ENCODE measurements at regions not wholly inside any gene's neighbourhood (a gene's known extent, or its start where the extent isn't known, plus 50 kb on each side); places are given as distances from the start of the nearest gene placed in this dataset.
"Not testable (repeated sequence)": the region's sequence is repeated elsewhere in the genome, so short reads cannot be mapped to it uniquely, and the experiment has no call there.

- H3K4me1 ChIP-seq (ENCODE audit: insufficient read depth, low read length); H3K9ac ChIP-seq (ENCODE audit: low read depth, low read length); H3K36me3 ChIP-seq (ENCODE audit: insufficient read depth, low read length); H3K9me3 ChIP-seq (ENCODE audit: control insufficient read depth, insufficient read depth, low read length): not testable (repeated sequence)
These were observed 96.6 kb downstream of the IRX5 start for GRCh38 chr16:55027260-55027659.

- Histone ChIP-seq H3K36me3 (ENCODE audit: insufficient read depth, low read length) (no peaks in the 10 kb centered on the region), H3K9me3 (ENCODE audit: control insufficient read depth, insufficient read depth, low read length) (no peaks in the 10 kb centered on the region), H3K4me1 (ENCODE audit: insufficient read depth, low read length) (no peaks in the 10 kb centered on the region), H3K9ac (ENCODE audit: low read depth, low read length) (no peak overlapping the region)
These were observed 98.8 kb downstream of the IRX5 start for GRCh38 chr16:55029509-55029908.

GRCh38 chr16:55030944-55031343, 100.3 kb downstream of the IRX5 start:
- Histone ChIP-seq H3K36me3 (ENCODE audit: insufficient read depth, low read length) (no peaks in the 10 kb centered on the region), H3K9me3 (ENCODE audit: control insufficient read depth, insufficient read depth, low read length) (no peaks in the 10 kb centered on the region), H3K9ac (ENCODE audit: low read depth, low read length) (no peak overlapping the region), H3K4me1 (ENCODE audit: insufficient read depth, low read length) (no peaks in the 10 kb centered on the region)

- no peaks in the 10 kb centered on the region for H3K9me3 ChIP-seq (ENCODE audit: control insufficient read depth, insufficient read depth, low read length)
- H3K9ac ChIP-seq (ENCODE audit: low read depth, low read length), result no peak overlapping the region
- no peaks in the 10 kb centered on the region for H3K4me1 ChIP-seq (ENCODE audit: insufficient read depth, low read length)
- no peaks in the 10 kb centered on the region for H3K36me3 ChIP-seq (ENCODE audit: insufficient read depth, low read length)
These were observed 100.8 kb downstream of the IRX5 start for GRCh38 chr16:55031481-55031880.

GRCh38 chr16:55033225-55034156, 102.8 kb downstream of the IRX5 start:
- Histone ChIP-seq H3K4me1 (ENCODE audit: insufficient read depth, low read length) (no peaks in the 10 kb centered on the region), H3K9ac (ENCODE audit: low read depth, low read length) (no peak overlapping the region), H3K9me3 (ENCODE audit: control insufficient read depth, insufficient read depth, low read length) (no peaks in the 10 kb centered on the region), H3K36me3 (ENCODE audit: insufficient read depth, low read length) (no peaks in the 10 kb centered on the region)

- no peaks in the 10 kb centered on the region; the same call in 1 of the 2 replicates for H3K4me1 ChIP-seq (ENCODE audit: insufficient read depth, low read length)
- no peak overlapping the region for H3K9ac ChIP-seq (ENCODE audit: low read depth, low read length)
- no peaks in the 10 kb centered on the region for H3K36me3 ChIP-seq (ENCODE audit: insufficient read depth, low read length)
- H3K9me3 ChIP-seq (ENCODE audit: control insufficient read depth, insufficient read depth, low read length), result no peaks in the 10 kb centered on the region
These were observed 104.4 kb downstream of the IRX5 start for GRCh38 chr16:55035029-55035428.

GRCh38 chr16:55035956-55036355, 105.3 kb downstream of the IRX5 start:
- H3K9me3 ChIP-seq (ENCODE audit: control insufficient read depth, insufficient read depth, low read length), result no peaks in the 10 kb centered on the region
- no peak overlapping the region for H3K9ac ChIP-seq (ENCODE audit: low read depth, low read length)
- H3K36me3 ChIP-seq (ENCODE audit: insufficient read depth, low read length), result no peaks in the 10 kb centered on the region
- no peaks in the 10 kb centered on the region; the same call in 1 of the 2 replicates for H3K4me1 ChIP-seq (ENCODE audit: insufficient read depth, low read length)

- Histone ChIP-seq H3K36me3 (ENCODE audit: insufficient read depth, low read length) (no peaks in the 10 kb centered on the region), H3K9ac (ENCODE audit: low read depth, low read length) (no peak overlapping the region), H3K9me3 (ENCODE audit: control insufficient read depth, insufficient read depth, low read length) (no peaks in the 10 kb centered on the region), H3K4me1 (ENCODE audit: insufficient read depth, low read length) (no peaks in the 10 kb centered on the region; the same call in 1 of the 2 replicates)
These were observed 105.7 kb downstream of the IRX5 start for GRCh38 chr16:55036371-55036821.

GRCh38 chr16:55037046-55037445, 106.4 kb downstream of the IRX5 start:
- Histone ChIP-seq H3K4me1 (ENCODE audit: insufficient read depth, low read length) (no peaks in the 10 kb centered on the region; the same call in 1 of the 2 replicates), H3K9me3 (ENCODE audit: control insufficient read depth, insufficient read depth, low read length) (no peaks in the 10 kb centered on the region), H3K9ac (ENCODE audit: low read depth, low read length) (no peak overlapping the region), H3K36me3 (ENCODE audit: insufficient read depth, low read length) (no peaks in the 10 kb centered on the region)

- Histone ChIP-seq H3K9ac (ENCODE audit: low read depth, low read length) (no peak overlapping the region), H3K9me3 (ENCODE audit: control insufficient read depth, insufficient read depth, low read length) (no peaks in the 10 kb centered on the region), H3K4me1 (ENCODE audit: insufficient read depth, low read length) (no peaks in the 10 kb centered on the region; the same call in 1 of the 2 replicates), H3K36me3 (ENCODE audit: insufficient read depth, low read length) (no peaks in the 10 kb centered on the region)
These were observed 107.3 kb downstream of the IRX5 start for GRCh38 chr16:55037966-55038365.

- Histone ChIP-seq H3K4me1 (ENCODE audit: insufficient read depth, low read length) (no peaks in the 10 kb centered on the region; the same call in 1 of the 2 replicates), H3K9me3 (ENCODE audit: control insufficient read depth, insufficient read depth, low read length) (no peaks in the 10 kb centered on the region), H3K36me3 (ENCODE audit: insufficient read depth, low read length) (no peaks in the 10 kb centered on the region), H3K9ac (ENCODE audit: low read depth, low read length) (no peak overlapping the region)
These were observed 108.4 kb downstream of the IRX5 start for GRCh38 chr16:55039042-55039441.

GRCh38 chr16:55039511-55039910, 108.8 kb downstream of the IRX5 start:
- no peaks in the 10 kb centered on the region for H3K9me3 ChIP-seq (ENCODE audit: control insufficient read depth, insufficient read depth, low read length)
- H3K4me1 ChIP-seq (ENCODE audit: insufficient read depth, low read length), result no peaks in the 10 kb centered on the region; the same call in 1 of the 2 replicates
- H3K36me3 ChIP-seq (ENCODE audit: insufficient read depth, low read length), result no peaks in the 10 kb centered on the region
- no peak overlapping the region for H3K9ac ChIP-seq (ENCODE audit: low read depth, low read length)

GRCh38 chr16:55039931-55040330, 109.3 kb downstream of the IRX5 start:
- Histone ChIP-seq H3K4me1 (ENCODE audit: insufficient read depth, low read length) (no peaks in the 10 kb centered on the region; the same call in 1 of the 2 replicates), H3K9me3 (ENCODE audit: control insufficient read depth, insufficient read depth, low read length) (no peaks in the 10 kb centered on the region), H3K36me3 (ENCODE audit: insufficient read depth, low read length) (no peaks in the 10 kb centered on the region), H3K9ac (ENCODE audit: low read depth, low read length) (no peak overlapping the region)

- Histone ChIP-seq H3K9ac (ENCODE audit: low read depth, low read length) (no peak overlapping the region), H3K4me1 (ENCODE audit: insufficient read depth, low read length) (no peaks in the 10 kb centered on the region; the same call in 1 of the 2 replicates), H3K9me3 (ENCODE audit: control insufficient read depth, insufficient read depth, low read length) (no peaks in the 10 kb centered on the region), H3K36me3 (ENCODE audit: insufficient read depth, low read length) (no peaks in the 10 kb centered on the region)
These were observed 109.9 kb downstream of the IRX5 start for GRCh38 chr16:55040366-55041086.

Measured in ES-I3 (cell line).